Neural cell (in vitro differentiated cells): ENCODE measurements at regions not wholly inside any gene's neighbourhood (a gene's known extent, or its start where the extent isn't known, plus 50 kb on each side); places are given as distances from the start of the nearest gene placed in this dataset.

Source experiments
- H2AFZ ChIP-seq: fragments of 200-600, 300-800 bp; sonication (generic), shearing (Covaris generic); 2 replicates; pipeline ENCODE4 v1.6.0; 2014; ENCODE audit warnings: low read depth, mild to moderate bottlenecking, antibody characterized with exemption, low read length, moderate library complexity
- H3F3A ChIP-seq: fragments of 200-600 bp; shearing (Covaris generic); 2 replicates; pipeline ENCODE4 v1.6.1; 2016; ENCODE audit warnings: mild to moderate bottlenecking, moderate library complexity, mixed read lengths, antibody characterized with exemption, low read length; ENCODE audit not compliant: insufficient read depth, poor library complexity, severe bottlenecking
- H3K27ac ChIP-seq: fragments of 200-600, 300-800 bp; sonication (generic), shearing (Covaris generic); 2 replicates; pipeline ENCODE4 v1.5.1; 2014; ENCODE audit warnings: mild to moderate bottlenecking, low read length, moderate library complexity
- H3K27me3 ChIP-seq: fragments of 300-800, 200-600 bp; sonication (generic), shearing (Covaris generic); 2 replicates; pipeline ENCODE4 v1.6.0; 2014; ENCODE audit warnings: mild to moderate bottlenecking, low read depth, low read length, moderate library complexity; ENCODE audit not compliant: insufficient read depth
- H3K36me3 ChIP-seq: fragments of 300-800, 200-600 bp; sonication (generic), shearing (Covaris generic); 2 replicates; pipeline ENCODE4 v1.5.1; 2014; ENCODE audit warnings: mild to moderate bottlenecking, antibody characterized with exemption, low read length, moderate library complexity; ENCODE audit not compliant: insufficient read depth
- H3K4me2 ChIP-seq: fragments of 300-800, 200-600 bp; sonication (generic), shearing (Covaris generic); 2 replicates; pipeline ENCODE4 v1.6.0; 2014; ENCODE audit warnings: mild to moderate bottlenecking, low read length
- H3K4me3 ChIP-seq: fragments of 300-800, 200-600 bp; sonication (generic), shearing (Covaris generic); 2 replicates; pipeline ENCODE4 v1.5.1; 2014; ENCODE audit warnings: mild to moderate bottlenecking, low read length, moderate library complexity
- H3K79me2 ChIP-seq: fragments of 200-600 bp; shearing (Covaris generic); replicated peaks from 2 replicates; pipeline ENCODE4 v1.6.0; 2014; ENCODE audit warnings: mild to moderate bottlenecking, low read length, moderate library complexity; ENCODE audit not compliant: insufficient read depth
- H3K9ac ChIP-seq: fragments of 300-800, 200-600 bp; sonication (generic), shearing (Covaris generic); 2 replicates; pipeline ENCODE4 v1.6.1; 2016; ENCODE audit warnings: mild to moderate bottlenecking, low read length, mixed read lengths
- H3K9me2 ChIP-seq: fragments of 200-600 bp; shearing (Covaris generic); 2 replicates; pipeline ENCODE4 v1.6.1; 2016; ENCODE audit warnings: mild to moderate bottlenecking, low read length, mixed read lengths; ENCODE audit not compliant: insufficient read depth
- H3K9me3 ChIP-seq: fragments of 200-600, 300-800 bp; sonication (generic), shearing (Covaris generic); 2 replicates; pipeline ENCODE4 v1.6.1; 2016; ENCODE audit warnings: mild to moderate bottlenecking, mixed run types, low read length, moderate library complexity, mixed read lengths
- H4K20me1 ChIP-seq: fragments of 200-600 bp; shearing (Covaris generic); 2 replicates; pipeline ENCODE4 v1.6.1; 2016; ENCODE audit warnings: mild to moderate bottlenecking, mixed run types; ENCODE audit not compliant: insufficient read depth
- EP300 ChIP-seq: fragments of 450-650 bp; conservative IDR thresholded peaks from 2 replicates; pipeline ENCODE4 v1.6.1; 2014; ENCODE audit warnings: antibody characterized with exemption, mild to moderate bottlenecking, moderate library complexity; ENCODE audit not compliant: poor library complexity, severe bottlenecking
- EZH2 ChIP-seq: fragments of 200-600, 300-800 bp; shearing (Covaris generic), sonication (generic); IDR thresholded peaks from 2 replicates; pipeline ENCODE4 v1.6.1; 2014; ENCODE audit warnings: antibody characterized with exemption, low read length, borderline replicate concordance, mild to moderate bottlenecking; ENCODE audit not compliant: insufficient read depth, poor library complexity, severe bottlenecking
- MXI1 ChIP-seq: fragments of 450-650 bp; conservative IDR thresholded peaks from 2 replicates; pipeline ENCODE4 v1.6.1; 2014; ENCODE audit warnings: antibody characterized with exemption, mild to moderate bottlenecking; ENCODE audit not compliant: poor library complexity, severe bottlenecking
- POLR2AphosphoS5 ChIP-seq: IDR thresholded peaks from 2 replicates; pipeline ENCODE4 v1.6.1; 2012
- RAD21 ChIP-seq: fragments of 450-650 bp; conservative IDR thresholded peaks from 2 replicates; pipeline ENCODE4 v1.6.1; 2014; ENCODE audit warnings: antibody characterized with exemption, mild to moderate bottlenecking, moderate library complexity
- SMC3 ChIP-seq: fragments of 450-650 bp; conservative IDR thresholded peaks from 2 replicates; pipeline ENCODE4 v1.6.1; 2014; ENCODE audit warnings: antibody characterized with exemption, mild to moderate bottlenecking, moderate library complexity; ENCODE audit not compliant: poor library complexity
- TAF1 ChIP-seq: IDR thresholded peaks from 2 replicates; pipeline ENCODE4 v1.6.1; 2012; ENCODE audit warnings: low read depth
- TF ChIP-seq, protein P1 (sequence below): IDR thresholded peaks from 2 replicates; pipeline ENCODE4 v1.6.1; 2012; ENCODE audit warnings: borderline replicate concordance
- TF ChIP-seq, protein P2 (sequence below): fragments of 450-650 bp; IDR thresholded peaks from 2 replicates; pipeline ENCODE4 v1.5.1; 2014; ENCODE audit warnings: antibody characterized with exemption, mild to moderate bottlenecking, moderate library complexity; ENCODE audit not compliant: poor library complexity, severe bottlenecking

DNA sequence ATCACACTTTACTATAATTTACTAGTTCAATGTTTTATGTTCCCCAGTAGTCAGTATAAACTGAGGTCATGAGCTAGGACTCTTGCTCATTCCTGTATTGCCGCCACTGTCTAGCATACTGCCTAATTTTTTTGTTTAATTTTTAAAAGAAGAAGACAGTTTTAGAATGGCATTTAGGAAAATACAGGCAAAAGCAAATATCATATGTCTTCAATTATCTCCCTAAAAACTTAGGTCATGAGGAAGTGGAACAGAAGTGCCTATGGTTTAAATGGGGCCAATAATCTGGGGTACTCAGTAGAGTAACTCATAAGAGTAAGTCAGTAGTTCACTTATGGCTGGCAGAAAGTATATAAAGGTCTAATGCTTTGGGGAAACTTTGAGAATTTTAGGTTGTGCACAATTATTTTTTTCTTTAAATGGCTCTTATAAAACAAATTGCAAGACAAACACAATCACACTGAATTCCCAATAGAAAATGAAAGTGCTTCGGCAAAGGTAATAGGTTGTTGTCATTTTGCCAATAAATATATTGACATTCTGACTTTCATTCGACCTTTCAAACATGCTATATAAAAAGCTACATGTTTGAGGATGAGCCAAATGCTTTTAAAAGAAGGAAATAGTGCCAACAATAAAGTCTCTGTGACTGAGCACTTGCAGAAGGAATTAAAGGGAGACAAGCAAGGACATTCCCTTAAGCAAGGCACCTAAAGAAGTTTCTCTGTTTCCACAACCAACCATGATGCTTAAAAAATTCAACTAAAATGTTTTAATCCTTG is 390.1 kb downstream of the PDGFC start:
- Histone ChIP-seq H4K20me1 (no peaks in the 10 kb centered on the region), H3K27me3 (no peaks in the 10 kb centered on the region), H3K9me3 (no peaks in the 10 kb centered on the region), H3K27ac (no peak overlapping the region), H3K9ac (no peak overlapping the region), H3K4me3 (no peak overlapping the region), H3K36me3 (no peaks in the 10 kb centered on the region), H3K4me2 (no peak overlapping the region), H3F3A (no peaks in the 10 kb centered on the region), H3K9me2 (no peaks in the 10 kb centered on the region), H2AFZ (no peak overlapping the region), H3K79me2 (no peaks in the 10 kb centered on the region)
- TF ChIP-seq TAF1 (no peak), MXI1 (no peak), EP300 (no peak), EZH2 (no peak), RAD21 (no peak), POLR2AphosphoS5 (no peak), SMC3 (no peak)
- TF ChIP-seq, protein P1, sequence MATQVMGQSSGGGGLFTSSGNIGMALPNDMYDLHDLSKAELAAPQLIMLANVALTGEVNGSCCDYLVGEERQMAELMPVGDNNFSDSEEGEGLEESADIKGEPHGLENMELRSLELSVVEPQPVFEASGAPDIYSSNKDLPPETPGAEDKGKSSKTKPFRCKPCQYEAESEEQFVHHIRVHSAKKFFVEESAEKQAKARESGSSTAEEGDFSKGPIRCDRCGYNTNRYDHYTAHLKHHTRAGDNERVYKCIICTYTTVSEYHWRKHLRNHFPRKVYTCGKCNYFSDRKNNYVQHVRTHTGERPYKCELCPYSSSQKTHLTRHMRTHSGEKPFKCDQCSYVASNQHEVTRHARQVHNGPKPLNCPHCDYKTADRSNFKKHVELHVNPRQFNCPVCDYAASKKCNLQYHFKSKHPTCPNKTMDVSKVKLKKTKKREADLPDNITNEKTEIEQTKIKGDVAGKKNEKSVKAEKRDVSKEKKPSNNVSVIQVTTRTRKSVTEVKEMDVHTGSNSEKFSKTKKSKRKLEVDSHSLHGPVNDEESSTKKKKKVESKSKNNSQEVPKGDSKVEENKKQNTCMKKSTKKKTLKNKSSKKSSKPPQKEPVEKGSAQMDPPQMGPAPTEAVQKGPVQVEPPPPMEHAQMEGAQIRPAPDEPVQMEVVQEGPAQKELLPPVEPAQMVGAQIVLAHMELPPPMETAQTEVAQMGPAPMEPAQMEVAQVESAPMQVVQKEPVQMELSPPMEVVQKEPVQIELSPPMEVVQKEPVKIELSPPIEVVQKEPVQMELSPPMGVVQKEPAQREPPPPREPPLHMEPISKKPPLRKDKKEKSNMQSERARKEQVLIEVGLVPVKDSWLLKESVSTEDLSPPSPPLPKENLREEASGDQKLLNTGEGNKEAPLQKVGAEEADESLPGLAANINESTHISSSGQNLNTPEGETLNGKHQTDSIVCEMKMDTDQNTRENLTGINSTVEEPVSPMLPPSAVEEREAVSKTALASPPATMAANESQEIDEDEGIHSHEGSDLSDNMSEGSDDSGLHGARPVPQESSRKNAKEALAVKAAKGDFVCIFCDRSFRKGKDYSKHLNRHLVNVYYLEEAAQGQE: no peak
- TF ChIP-seq, protein P2, sequence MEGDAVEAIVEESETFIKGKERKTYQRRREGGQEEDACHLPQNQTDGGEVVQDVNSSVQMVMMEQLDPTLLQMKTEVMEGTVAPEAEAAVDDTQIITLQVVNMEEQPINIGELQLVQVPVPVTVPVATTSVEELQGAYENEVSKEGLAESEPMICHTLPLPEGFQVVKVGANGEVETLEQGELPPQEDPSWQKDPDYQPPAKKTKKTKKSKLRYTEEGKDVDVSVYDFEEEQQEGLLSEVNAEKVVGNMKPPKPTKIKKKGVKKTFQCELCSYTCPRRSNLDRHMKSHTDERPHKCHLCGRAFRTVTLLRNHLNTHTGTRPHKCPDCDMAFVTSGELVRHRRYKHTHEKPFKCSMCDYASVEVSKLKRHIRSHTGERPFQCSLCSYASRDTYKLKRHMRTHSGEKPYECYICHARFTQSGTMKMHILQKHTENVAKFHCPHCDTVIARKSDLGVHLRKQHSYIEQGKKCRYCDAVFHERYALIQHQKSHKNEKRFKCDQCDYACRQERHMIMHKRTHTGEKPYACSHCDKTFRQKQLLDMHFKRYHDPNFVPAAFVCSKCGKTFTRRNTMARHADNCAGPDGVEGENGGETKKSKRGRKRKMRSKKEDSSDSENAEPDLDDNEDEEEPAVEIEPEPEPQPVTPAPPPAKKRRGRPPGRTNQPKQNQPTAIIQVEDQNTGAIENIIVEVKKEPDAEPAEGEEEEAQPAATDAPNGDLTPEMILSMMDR: no peak

DNA sequence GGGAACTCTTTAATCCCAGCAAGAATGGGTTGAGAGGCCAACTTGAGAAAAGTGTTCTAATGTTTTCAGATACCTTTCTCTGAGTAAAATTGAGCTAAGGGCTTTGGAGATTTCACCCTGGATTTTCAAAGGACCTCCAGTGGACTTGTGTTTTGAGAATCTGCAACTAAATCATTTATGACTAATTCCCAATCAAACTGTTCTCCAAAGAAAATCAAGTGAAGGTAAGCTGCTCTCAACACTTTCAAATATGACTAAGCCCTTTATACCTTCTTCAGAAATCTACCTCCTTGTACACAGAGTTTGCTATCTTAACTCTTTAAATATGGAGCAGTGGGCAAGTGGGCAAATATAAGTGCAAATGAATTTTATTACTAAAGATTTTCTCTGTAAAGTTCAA is 392.9 kb downstream of the PDGFC start:
- Histone ChIP-seq H4K20me1 (no peaks in the 10 kb centered on the region), H3K4me3 (no peak overlapping the region), H3K9ac (no peak overlapping the region), H3K4me2 (no peak overlapping the region), H2AFZ (no peak overlapping the region), H3K9me3 (no peaks in the 10 kb centered on the region), H3K9me2 (no peaks in the 10 kb centered on the region), H3K36me3 (no peaks in the 10 kb centered on the region), H3K27me3 (no peaks in the 10 kb centered on the region), H3F3A (no peaks in the 10 kb centered on the region), H3K79me2 (no peaks in the 10 kb centered on the region), H3K27ac (no peak overlapping the region)
- TF ChIP-seq EZH2 (no peak), EP300 (no peak), RAD21 (no peak), SMC3 (no peak), MXI1 (no peak)
- TF ChIP-seq, protein P2: no peak
